HT-29 (cell line): ENCODE measurements at regions not wholly inside any gene's neighbourhood (a gene's known extent, or its start where the extent isn't known, plus 50 kb on each side); places are given as distances from the start of the nearest gene placed in this dataset.
A peak's percentile ranks its signal among the peaks of the same experiment; 100 is the strongest.

Experiments used
- DNase-seq: peaks from one replicate; pipeline ENCODE4 v3.0.0-alpha.2; 2015; ENCODE audit warnings: low spot score

DNA sequence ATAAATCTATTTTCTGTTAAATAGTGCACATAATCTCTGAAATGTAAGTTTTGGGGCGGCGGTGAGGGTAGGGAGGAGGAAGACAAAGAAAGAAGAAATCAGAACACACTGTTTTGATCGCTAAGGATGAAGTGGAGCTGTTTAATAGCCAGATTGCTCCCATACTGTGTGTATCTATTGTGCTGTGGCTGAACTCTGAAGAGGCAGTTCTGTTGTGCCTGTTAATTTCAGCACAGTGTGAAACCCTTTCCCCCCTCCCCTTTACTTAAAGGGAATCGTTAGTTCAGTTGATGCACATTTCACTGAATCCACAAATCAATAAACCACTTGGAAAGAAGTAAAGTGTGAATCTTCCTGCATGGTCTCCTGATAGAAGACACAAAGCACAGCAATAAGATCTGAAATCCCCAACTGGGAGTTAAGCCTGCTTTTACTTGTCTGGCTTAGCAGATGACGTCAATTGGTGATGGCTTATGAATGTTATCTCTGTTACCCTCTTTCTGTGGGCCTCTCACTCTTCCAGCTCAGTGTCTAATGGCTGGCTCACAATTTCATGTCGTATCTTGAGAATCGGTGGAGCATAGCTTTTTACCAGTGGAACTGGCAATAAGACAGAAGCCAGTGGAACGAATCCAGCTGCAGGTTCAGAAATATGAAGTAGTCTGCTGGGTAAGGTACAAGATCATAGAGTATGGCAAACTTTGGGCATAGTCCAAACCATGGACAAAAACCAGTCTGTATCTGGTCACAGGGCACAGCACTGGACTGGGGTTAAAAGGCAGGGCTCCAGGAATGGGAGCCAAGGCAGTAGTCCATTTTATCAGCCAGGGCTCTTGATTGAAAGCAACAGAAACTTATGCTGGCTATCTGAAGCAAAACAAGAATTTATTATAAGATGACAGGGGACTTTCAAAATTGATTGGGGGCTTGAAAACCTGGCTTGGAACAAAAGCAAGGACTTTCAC, 413.5 kb upstream of the SEL1L start:
- no peak for DNase-seq

DNA sequence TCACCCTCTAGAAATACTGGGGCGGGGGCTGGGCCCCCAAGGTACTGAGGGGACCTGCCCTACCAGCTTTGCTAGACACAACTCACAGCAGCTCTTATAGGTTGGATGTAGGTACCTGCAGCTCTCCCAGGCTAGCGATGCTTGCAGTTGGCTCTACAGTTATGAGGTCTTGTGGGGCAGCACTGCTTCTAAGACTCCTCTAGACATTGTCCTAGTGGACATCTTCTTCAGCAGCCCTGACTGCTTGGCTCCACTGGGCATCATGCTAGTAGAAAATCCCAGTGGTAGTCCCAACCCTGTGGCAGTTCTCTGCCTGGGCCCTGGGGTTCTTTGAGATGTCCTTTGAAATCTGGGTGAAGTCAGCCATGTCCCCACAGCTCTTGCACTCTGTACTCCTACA, 419.3 kb upstream of the SEL1L start:
- DNase-seq = no peak

DNA sequence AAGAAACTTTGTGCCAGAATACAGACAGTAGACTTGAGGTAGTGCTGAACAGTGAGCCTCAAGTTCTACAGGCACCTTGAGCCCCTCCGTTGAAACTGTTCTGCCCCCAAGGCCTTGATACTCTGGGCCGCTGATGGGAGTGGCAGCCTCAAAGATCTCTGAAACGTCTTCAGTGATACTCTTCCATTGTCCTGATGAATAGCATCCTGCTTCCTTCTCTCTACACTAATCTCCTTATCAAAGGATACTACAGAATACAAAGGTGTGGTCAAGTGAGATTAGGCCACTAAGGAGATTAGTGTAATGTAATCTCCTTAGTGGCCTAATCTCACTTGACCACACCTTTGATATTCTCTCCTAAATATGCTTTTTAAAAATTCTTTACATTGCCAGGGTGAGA, 419.8 kb upstream of the SEL1L start:
- no peak for DNase-seq

DNA sequence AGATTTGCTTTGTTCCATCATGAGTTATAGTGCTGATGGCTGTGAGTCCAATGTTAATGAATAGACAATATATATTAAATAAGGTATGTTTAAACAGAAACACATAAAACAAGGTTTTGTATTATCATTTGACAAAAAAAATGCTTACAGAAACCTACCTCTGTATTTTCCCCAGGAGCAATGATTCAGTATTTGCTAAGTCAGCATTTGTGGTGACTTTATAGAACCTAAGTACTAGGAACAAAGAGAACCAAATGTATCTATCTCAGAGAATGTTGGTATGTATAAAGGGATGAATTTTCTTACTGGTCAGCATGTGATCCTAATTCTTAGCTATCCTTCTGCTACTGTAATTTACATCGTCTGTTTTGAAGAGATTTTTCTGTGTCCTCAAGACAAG, 421.5 kb upstream of the SEL1L start:
- DNase-seq = no peak

DNA sequence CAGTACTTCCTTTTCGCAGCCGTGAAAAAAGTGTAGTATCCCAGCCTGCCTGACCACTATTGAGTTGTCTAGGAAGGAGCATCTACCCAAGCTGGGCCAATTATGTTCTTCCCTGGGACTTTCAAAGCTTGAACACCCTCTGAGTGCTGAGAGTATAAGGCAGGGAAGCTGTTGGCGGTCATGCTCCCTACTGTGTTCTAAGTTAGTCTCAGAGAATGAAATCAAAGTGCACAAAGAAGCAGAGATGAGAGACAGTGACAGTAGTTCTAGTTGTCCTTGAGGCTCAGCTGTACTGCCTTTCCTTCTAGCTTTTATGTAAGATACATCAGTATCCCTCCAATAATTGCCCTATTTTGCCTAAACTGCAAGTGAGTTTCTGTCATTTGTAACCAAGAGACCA, 427.1 kb upstream of the SEL1L start:
- no peak for DNase-seq

DNA sequence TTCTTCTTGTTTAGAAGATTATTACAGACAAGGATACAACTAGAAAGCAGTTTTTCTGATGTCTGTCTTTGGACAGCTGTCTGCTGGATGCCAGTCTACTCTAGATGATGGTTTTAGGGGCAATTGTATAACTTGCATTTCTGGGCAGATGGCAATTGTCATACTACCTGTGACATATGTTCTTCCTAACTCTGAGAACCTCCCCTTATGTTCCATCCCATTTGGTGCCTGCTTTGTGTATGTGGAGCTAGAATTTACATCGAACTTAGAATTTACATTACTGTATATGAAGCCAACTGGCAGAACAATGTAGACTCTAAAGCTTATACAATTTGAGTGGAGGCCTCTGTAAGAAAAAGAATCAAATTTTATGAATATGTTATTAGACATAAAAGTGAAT, 430.2 kb upstream of the SEL1L start:
- DNase-seq = no peak

DNA sequence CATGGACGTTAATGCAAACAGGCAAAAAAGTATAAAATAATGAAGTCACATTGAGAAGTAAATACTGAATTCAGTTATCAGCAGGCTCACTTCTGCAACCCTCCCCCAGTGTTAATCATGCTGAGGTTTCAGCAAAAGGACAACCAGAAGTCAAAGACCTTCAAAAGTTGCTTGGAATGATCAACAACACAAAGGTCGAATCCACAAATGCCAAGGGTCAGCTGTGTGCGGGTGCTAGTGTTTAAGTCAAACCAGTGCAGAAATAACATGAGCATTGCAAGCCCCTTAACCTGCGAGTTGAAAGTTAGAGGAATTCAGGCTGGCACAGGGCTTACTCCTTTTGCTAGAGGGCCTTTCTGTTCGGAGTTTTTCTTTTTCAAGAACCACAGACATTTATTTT, 436.7 kb upstream of the SEL1L start:
- no peak for DNase-seq

DNA sequence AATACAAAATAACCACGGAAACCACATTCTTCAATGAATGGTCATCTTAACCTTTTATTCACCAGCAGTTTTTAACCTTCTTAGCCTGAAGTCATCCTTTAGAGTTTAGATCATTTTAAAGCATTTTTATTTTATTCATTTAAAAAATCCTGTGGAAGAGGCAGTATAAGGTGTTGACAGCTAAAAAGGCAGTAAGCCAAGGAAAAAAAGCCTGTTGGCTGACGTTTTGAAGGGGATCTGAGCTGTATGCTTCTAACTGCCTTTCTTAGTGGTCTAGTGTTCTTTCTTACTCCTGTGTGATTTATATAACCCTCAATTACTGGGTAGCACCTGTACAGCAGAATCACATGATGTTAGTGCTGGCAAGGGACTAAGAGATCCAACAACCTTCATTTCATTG, 438.3 kb upstream of the SEL1L start:
- DNase-seq = no peak

DNA sequence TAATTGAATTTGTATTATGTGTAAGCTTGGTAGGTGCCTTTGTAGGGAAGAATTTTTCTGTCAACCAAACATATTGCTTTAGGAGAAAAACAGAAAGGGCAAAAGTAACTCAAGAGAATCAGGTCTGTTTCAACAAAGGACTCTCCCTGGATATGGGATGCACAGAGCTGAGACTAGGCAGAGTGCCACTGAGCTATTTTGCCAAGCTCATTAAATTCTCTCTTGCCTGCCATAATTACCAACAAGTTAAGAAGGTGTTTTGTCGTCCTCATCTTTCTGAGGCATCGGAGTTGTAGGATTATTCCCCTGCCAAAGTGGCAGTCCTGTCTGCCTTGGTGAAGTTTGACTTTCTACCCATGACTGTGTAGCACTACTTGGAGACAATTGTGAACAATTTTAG, 438.9 kb upstream of the SEL1L start:
- DNase-seq = no peak

DNA sequence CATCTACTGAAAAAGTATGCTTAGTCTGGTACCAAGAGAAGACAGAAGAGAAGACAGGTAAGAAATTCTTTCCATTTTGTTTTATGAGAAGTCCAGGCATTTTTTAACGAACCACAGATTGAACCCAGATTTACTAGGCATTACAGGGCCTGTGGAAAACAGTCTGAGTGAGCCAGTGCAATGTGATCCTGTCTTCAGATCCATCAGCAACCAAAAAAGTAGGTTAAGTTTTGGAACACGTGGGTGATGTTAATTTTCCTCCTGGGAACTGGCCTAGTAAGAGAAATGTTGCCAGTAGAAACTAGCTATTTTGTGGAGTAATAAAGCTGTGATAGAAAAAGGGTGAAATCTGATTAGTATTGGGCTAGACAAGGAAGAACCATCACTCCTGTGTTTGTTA, 440.9 kb upstream of the SEL1L start:
- no peak for DNase-seq

DNA sequence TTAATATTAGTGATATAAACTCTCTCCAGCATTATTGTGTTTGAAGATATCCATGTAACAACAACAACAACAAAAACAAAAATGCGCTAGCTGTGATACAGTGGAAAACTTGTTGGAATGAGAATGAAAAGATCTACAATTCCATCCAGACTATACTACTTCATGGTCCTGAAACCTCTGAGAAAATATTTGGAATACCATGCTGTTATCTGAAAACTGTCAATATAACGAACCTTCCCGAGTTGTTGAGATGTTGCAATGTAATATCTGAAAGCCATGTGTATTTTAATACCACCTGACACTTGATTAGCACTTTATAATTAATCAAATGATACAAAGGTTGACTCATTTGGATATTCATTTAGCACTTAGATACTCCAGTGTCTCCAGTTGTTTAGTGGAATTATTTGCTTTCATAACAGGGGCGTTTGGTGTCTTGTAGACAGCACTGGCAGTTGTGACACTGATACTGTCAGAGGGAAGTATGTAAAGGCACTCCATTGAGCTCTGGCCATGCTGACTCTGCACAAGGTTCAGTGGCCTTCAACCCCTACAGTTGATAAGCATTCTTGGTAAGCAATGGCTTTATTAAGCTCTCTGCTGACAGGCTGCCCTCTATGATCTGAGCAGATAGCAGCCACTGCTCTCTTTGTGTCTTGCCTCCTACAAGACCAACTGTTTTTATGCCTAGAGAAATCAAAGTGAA, 447.1 kb upstream of the SEL1L start:
- DNase-seq = no peak

DNA sequence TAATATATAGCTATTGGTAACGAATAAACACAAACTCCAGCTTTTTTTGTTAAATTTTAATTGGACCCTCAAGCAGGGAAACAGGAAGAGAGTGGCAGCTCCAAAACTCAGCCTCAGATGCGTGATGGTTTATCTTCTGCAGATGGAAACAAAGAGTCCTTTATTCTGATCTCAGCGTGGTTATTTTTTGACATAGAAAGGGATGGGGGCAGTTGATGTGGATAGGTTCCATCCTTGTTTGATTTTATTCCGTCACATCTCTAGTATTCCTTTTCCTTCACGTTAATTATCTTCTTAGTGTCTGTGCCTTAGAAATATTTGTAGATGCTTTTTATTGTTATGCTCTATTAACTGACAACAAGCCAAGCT, 447.6 kb upstream of the SEL1L start:
- DNase-seq = no peak

DNA sequence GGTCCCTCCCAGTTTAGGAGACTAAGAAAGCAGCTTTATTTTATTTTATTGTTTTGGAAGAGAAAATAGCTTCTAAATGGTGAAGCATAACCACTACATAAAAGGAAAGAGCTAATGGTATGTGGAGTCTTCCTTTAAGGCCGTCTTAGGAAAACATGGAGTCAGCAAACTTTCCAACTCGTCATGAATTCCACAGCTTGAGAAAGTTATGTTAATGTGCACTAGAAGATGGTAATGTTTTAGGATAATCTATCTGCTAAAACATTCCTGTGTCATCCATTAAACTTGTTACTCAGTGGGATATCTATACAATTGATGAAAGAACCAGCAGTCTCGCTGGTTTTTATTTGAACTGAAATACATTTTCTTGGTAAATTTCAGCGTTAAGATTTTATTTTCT, 448.4 kb upstream of the SEL1L start:
- no peak for DNase-seq

DNA sequence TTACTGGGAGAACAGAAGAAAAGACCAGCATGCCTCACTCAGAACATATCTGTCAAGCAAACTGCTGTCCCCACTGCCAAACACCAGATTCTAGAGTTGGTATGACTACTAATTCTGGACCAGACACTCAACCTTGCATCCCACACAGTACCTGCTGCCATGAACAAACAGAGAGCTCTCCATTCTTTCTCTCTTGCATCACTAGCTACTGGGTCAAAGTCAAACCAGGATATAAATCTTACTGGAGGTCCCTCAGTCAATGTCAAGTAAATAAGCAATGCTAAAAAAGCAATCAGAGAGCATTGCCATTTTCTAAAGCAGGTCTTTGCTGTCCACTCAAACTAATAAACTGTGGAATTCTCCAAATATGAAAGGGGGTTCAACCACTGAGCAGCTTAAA, 452.4 kb upstream of the SEL1L start:
- DNase-seq = no peak

DNA sequence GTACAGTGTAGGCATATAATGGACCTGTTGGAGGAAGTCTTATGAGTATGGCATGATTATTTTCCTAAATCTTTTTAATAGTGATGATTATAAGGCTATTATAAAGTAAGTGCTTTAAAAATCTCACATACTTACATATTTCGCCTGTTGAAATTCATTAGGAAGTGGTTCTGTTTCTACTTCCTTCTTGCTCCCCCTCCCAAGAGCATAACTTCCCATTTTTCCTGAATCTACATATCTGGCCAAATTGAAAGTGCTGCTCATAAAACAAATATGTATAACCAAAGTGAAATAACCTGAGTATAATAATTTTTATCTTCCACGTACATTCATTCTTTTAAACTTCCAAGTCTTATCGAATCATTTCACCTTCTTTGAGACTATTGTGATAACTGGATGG, 455.6 kb upstream of the SEL1L start:
- DNase-seq = no peak

DNA sequence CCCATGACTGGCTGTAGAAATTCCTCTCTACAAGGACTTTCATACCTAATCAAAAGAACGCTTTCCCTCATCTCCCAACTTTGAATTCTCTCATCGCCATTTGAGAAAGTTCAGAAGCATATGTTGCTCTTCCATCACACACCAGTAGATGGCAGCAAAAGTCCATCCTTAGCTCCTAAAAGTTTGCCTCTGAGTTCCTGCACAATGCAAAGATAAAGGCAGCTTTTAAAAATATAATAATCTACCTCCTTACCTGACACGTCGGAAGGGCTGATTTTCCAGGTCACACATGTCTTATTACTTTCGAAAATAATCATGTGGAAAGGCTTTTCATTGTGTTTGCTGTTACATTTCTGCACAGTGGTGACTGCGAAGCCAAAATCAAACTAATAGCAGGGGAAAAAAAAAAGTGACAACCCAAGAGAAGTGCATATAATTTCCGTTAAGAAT, 456.7 kb upstream of the SEL1L start:
- peak; percentile 42 for DNase-seq

DNA sequence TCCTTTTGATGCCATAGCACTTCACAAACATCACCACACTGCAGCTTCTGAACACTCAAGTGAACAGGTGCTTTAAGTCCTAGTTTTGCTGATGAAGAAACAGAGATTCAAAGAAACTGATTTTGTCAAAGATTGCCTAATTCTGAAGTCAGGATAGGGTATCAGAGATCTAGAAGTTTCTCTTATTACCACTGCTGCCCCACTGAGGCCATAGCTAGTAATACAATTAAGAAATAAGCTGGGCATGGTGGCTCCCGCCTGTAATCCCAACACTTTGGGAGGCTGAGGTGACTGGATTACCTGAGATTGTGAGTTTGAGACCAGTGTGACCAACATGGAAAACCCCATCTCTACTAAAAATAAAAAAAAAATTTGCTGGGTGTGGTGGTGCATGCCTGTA, 458.3 kb upstream of the SEL1L start:
- peak; percentile 14 for DNase-seq

DNA sequence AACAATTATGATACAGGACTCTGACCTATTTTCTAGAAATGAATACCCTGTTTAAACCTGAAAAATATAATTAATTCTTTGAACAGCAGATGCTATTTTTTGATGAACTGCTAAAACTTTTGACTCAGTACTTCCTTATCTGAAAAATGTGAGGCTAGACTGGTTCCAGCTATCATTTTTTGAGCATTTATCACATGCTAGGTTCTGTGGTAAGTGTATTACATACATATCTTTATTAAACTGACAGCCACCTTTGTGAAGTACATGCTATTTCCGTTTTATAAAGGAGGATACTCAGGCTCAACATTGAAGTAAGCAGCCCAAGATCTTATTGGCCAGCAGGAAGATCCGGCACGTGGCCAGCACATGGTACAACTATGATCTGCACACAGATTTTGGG, 459.8 kb upstream of the SEL1L start:
- no peak for DNase-seq

DNA sequence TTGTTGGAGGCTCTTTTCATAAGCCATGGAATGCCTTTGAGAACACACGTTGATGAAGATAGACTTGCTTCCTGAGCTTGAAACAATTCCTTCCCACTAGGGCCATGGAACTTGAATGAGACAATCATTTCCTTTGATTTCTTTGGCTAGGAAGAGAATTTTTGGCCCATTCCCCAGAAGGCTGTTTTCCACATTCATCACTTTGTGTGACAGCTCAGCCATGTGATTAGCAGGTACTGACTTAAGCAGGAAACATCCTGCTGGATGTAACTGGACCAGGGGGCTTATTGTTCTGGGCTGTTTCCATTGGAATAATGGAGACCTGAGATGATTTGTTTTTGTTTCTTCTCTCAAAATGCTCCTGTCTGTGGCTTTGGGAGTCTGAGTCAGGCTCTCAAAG, 469.8 kb upstream of the SEL1L start:
- DNase-seq = no peak

DNA sequence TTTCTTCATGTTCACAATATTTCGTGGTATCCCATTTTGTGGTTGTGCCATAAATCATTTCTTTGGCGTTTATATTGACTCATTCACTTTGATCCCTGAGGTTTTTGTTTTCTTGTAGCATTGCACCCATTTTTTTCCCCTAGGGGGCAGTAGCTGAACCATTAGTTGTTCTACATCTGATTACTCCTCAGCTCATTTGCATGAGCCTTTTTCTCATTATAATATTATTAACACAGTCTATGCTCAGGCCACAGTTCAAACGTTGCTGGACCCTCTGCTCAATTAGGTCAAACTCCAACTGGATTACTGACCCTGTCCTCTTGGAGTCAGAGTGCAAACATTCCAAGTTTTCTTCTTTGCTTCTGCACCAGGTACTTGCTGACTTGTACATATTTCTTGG, 475.4 kb upstream of the SEL1L start:
- peak; percentile 3 for DNase-seq

DNA sequence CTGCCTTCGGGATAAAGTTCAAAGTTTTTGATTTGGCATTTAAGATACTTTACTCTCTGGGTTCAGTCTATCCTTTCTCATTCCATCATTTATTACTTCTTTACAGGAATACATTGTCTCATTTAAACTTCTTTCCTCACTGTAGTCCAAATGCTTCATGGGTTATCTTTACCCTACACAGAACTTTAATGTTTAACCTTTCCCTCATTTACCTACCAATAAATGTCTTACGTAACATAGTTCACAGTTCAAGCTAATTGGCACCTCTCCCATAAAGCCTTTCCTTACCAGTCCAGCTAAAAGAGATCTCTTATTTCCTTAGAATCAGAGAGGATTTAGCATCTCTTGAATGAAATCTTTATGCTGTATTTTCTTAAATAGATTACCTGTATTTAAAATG, 476.3 kb upstream of the SEL1L start:
- DNase-seq = no peak

DNA sequence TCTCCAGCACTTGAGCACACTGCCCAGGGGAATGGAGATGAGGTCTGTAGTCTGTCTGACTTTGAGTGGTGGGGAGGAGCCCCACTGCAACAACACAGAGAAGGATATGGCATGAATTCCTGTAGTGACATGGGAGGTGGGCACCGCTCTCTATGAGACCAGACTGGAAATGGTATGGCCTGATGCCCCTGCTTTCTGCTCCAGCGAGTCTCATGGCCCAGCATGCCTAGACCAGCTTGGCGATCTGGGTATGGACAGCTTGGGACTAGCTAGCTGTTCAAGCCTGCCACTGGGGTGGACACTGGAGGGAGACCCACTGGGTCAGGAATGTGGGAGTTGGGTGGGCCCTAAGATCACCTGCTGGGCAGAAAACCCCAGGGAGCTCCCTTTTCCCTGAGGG, 477.8 kb upstream of the SEL1L start:
- no peak for DNase-seq

DNA sequence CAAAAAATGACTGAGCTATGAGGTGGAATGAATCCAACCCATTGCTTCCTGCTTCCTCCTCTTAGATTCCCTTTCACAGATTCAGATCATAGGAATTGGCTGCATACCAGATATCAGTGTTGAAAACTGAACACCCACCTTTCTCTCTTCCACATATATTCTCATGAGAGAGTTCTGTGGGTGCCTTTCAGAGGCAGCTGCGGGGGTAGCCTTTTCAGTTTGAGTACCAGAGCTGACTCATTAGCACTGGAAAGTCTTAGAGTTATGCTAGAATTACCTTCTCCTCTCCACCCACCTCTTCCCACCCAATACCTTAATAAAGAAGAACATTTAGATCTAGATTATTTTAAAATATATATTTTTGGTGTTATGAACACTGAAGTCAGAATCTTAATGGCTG, 495.4 kb upstream of the SEL1L start:
- DNase-seq = no peak
